GM10248 (cell line): ENCODE measurements at regions not wholly inside any gene's neighbourhood (a gene's known extent, or its start where the extent isn't known, plus 50 kb on each side); places are given as distances from the start of the nearest gene placed in this dataset.

ENCODE experiments used
- CTCF ChIA-PET: fragments of 300-600 bp; sonication (Branson Sonifier 250); formaldehyde crosslinking; extraction: SDS; loops from one replicate; lab custom pipeline; 2021; ENCODE audit warnings: antibody characterized with exemption; lab: Yijun Ruan, JAX
- POLR2A ChIA-PET: fragments of 350-650 bp; sonication (Branson Sonifier 250); formaldehyde crosslinking; extraction: SDS; loops from one replicate; lab custom pipeline; 2020; ENCODE audit warnings: antibody characterized with exemption; lab: Yijun Ruan, JAX
- DNase-seq: peaks from one replicate; pipeline ENCODE4 v3.0.0; 2012; ENCODE audit errors: extremely low spot score
- CTCF ChIP-seq: IDR thresholded peaks from 2 replicates; pipeline ENCODE4 v1.5.1; 2012; ENCODE audit warnings: mild to moderate bottlenecking, low read depth; ENCODE audit errors: extremely low read depth, missing control alignments, control extremely low read depth

- POLR2A ChIA-PET = no interaction called here
- no peak for DNase-seq
- TF ChIP-seq CTCF = no peak
- CTCF ChIA-PET = no interaction called here
Observed at GRCh38 chr5:82679660-82680059, 397.5 kb downstream of the TMEM167A start.

GRCh38 chr5:82676661-82677060 lies 398.5 kb upstream of the RPS23 start:
- CTCF ChIA-PET = no interaction called here
- POLR2A ChIA-PET = no interaction called here
- TF ChIP-seq CTCF = no peak
- peak; percentile 10 for DNase-seq

- no peak for TF ChIP-seq CTCF
- CTCF ChIA-PET = no interaction called here
- no peak for DNase-seq
- POLR2A ChIA-PET = no interaction called here
Observed at GRCh38 chr5:82674671-82675070, 396.5 kb upstream of the RPS23 start.

GRCh38 chr5:82673057-82673809 lies 395.1 kb upstream of the RPS23 start:
- ChIA-PET POLR2A (no interaction called here), CTCF (no interaction called here)
- no peak for TF ChIP-seq CTCF
- DNase-seq = no peak

- ChIA-PET POLR2A (no interaction called here), CTCF (interaction anchor here (0.9 kb wide), 1 partner anchor 20 kb away, joined by 3 read pairs; no protein-coding TSS in a partner anchor)
- TF ChIP-seq CTCF = no peak
- DNase-seq = no peak
Observed at GRCh38 chr5:82670692-82671091, 392.5 kb upstream of the RPS23 start.

GRCh38 chr5:82669720-82670119 lies 391.6 kb upstream of the RPS23 start:
- POLR2A ChIA-PET = no interaction called here
- CTCF ChIA-PET = interaction anchor here (0.9 kb wide), 1 partner anchor 21 kb away, joined by 3 read pairs; no protein-coding TSS in a partner anchor
- no peak for DNase-seq
- no peak for TF ChIP-seq CTCF

- TF ChIP-seq CTCF = no peak
- ChIA-PET CTCF (no interaction called here), POLR2A (no interaction called here)
- DNase-seq = no peak
Observed at GRCh38 chr5:82666312-82666711, 388.2 kb upstream of the RPS23 start.
